ENCODE measurements at regions not wholly inside any gene's neighbourhood (a gene's known extent, or its start where the extent isn't known, plus 50 kb on each side); places are given as distances from the start of the nearest gene placed in this dataset.
A peak's percentile ranks its signal among the peaks of the same experiment; 100 is the strongest.
"Not testable (repeated sequence)": the region's sequence is repeated elsewhere in the genome, so short reads cannot be mapped to it uniquely, and the experiment has no call there.

GRCh38 chr5:71789746-71790145, 70.7 kb downstream of the CARTPT start:
- no peak overlapping the region for H2BK12ac ChIP-seq (ENCODE audit: low read length)
- no peak overlapping the region for H4K91ac ChIP-seq (ENCODE audit: low read depth, low read length, poor library complexity)
- H3K18ac ChIP-seq (ENCODE audit: low read length): peak overlapping the region; percentile 35
- H4K8ac ChIP-seq (ENCODE audit: low read depth, low read length): no peak overlapping the region
- no peaks in the 10 kb centered on the region for H3K79me1 ChIP-seq (ENCODE audit: low read depth, low read length)
- H2BK5ac ChIP-seq (ENCODE audit: low read length): no peak overlapping the region
- H3K4me2 ChIP-seq (ENCODE audit: insufficient read depth, low read length, poor library complexity, severe bottlenecking): no peak overlapping the region
- H2AFZ ChIP-seq (ENCODE audit: low read length): no peak overlapping the region
- no peak overlapping the region for H3K4ac ChIP-seq (ENCODE audit: low read length)
- peaks cover 0 to 3% of the 10 kb centered on the region in 2 donors for H3K9me3 ChIP-seq (replicated peaks in 1 of 2; ENCODE audit: control insufficient read depth in 2 of 2, insufficient read depth in 1 of 2, low read depth in 1 of 2, low read length in 2 of 2)
- no peak overlapping the region for H3K23ac ChIP-seq (ENCODE audit: low read depth, low read length, poor library complexity)
- H3K36me3 ChIP-seq (replicated peaks in 1 of 2; ENCODE audit: control insufficient read depth in 2 of 2, insufficient read depth in 2 of 2, low read length in 2 of 2): no peaks in the 10 kb centered on the region
- no peak overlapping the region for H3K9ac ChIP-seq (ENCODE audit: low read depth, low read length, poor library complexity)
- H3K4me3 ChIP-seq (ENCODE audit: low read length in 2 of 2): no peak overlapping the region
- no peak overlapping the region for H3K14ac ChIP-seq (ENCODE audit: low read length)
- no peak overlapping the region for H2BK120ac ChIP-seq (ENCODE audit: low read depth, low read length)
- no peak overlapping the region for H2BK15ac ChIP-seq (ENCODE audit: low read length)
- no peak overlapping the region for H3K27ac ChIP-seq (replicated peaks; ENCODE audit: low read length)
- H3K27me3 ChIP-seq (ENCODE audit: control insufficient read depth in 3 of 3, insufficient read depth in 3 of 3, low read depth in 1 of 3, low read length in 3 of 3): no peaks in the 10 kb centered on the region
- WGBS, 2 donors (ENCODE audit: extremely low coverage in 2 of 2, insufficient read length in 2 of 2, insufficient replicate concordance in 1 of 2): no CpG with 5 or more reads among the region's 4 CpGs
- no peak for DNase-seq (ENCODE audit: low spot score)
- H3K4me1 ChIP-seq (ENCODE audit: control insufficient read depth in 2 of 2, insufficient read depth in 1 of 2, low read depth in 1 of 2, low read length in 2 of 2): peaks cover 9 to 15% of the 10 kb centered on the region in 2 donors
- H2AK5ac ChIP-seq (ENCODE audit: low read depth, low read length): no peak overlapping the region

- H3K9me3 ChIP-seq (replicated peaks in 1 of 2; ENCODE audit: control insufficient read depth in 2 of 2, insufficient read depth in 1 of 2, low read depth in 1 of 2, low read length in 2 of 2): peaks cover 0 to 3% of the 10 kb centered on the region in 2 donors
- no peak overlapping the region for H3K9ac ChIP-seq (ENCODE audit: low read depth, low read length, poor library complexity)
- no peak overlapping the region for H3K4me2 ChIP-seq (ENCODE audit: insufficient read depth, low read length, poor library complexity, severe bottlenecking)
- no peak overlapping the region for H2BK12ac ChIP-seq (ENCODE audit: low read length)
- H2AFZ ChIP-seq (ENCODE audit: low read length): no peak overlapping the region
- no peak overlapping the region for H2BK15ac ChIP-seq (ENCODE audit: low read length)
- no peak overlapping the region for H2BK5ac ChIP-seq (ENCODE audit: low read length)
- no peaks in the 10 kb centered on the region for H3K27me3 ChIP-seq (ENCODE audit: control insufficient read depth in 3 of 3, insufficient read depth in 3 of 3, low read depth in 1 of 3, low read length in 3 of 3)
- no peak overlapping the region for H3K4me3 ChIP-seq (ENCODE audit: low read length in 2 of 2)
- H3K79me1 ChIP-seq (ENCODE audit: low read depth, low read length): no peaks in the 10 kb centered on the region
- no peak overlapping the region for H4K91ac ChIP-seq (ENCODE audit: low read depth, low read length, poor library complexity)
- no peak overlapping the region for H3K27ac ChIP-seq (replicated peaks; ENCODE audit: low read length)
- WGBS, 2 donors (ENCODE audit: extremely low coverage in 2 of 2, insufficient read length in 2 of 2, insufficient replicate concordance in 1 of 2): no CpG with 5 or more reads among the region's 7 CpGs
- no peak overlapping the region for H2AK5ac ChIP-seq (ENCODE audit: low read depth, low read length)
- H3K4ac ChIP-seq (ENCODE audit: low read length): no peak overlapping the region
- no peaks in the 10 kb centered on the region for H3K36me3 ChIP-seq (replicated peaks in 1 of 2; ENCODE audit: control insufficient read depth in 2 of 2, insufficient read depth in 2 of 2, low read length in 2 of 2)
- no peak overlapping the region for H3K23ac ChIP-seq (ENCODE audit: low read depth, low read length, poor library complexity)
- H3K14ac ChIP-seq (ENCODE audit: low read length): no peak overlapping the region
- no peak overlapping the region for H4K8ac ChIP-seq (ENCODE audit: low read depth, low read length)
- DNase-seq (ENCODE audit: low spot score): no peak
- no peak overlapping the region for H2BK120ac ChIP-seq (ENCODE audit: low read depth, low read length)
- peaks cover 9 to 15% of the 10 kb centered on the region in 2 donors for H3K4me1 ChIP-seq (ENCODE audit: control insufficient read depth in 2 of 2, insufficient read depth in 1 of 2, low read depth in 1 of 2, low read length in 2 of 2)
- H3K18ac ChIP-seq (ENCODE audit: low read length): peak overlapping the region; percentile 76
These were observed 71.4 kb downstream of the CARTPT start for GRCh38 chr5:71790433-71790832.

GRCh38 chr5:71792041-71792440, 73.0 kb downstream of the CARTPT start:
- not testable (repeated sequence) for H3K27me3 ChIP-seq (ENCODE audit: control insufficient read depth in 3 of 3, insufficient read depth in 3 of 3, low read depth in 1 of 3, low read length in 3 of 3)

GRCh38 chr5:71794061-71794695, 75.1 kb downstream of the CARTPT start:
- H3K9me3 ChIP-seq (replicated peaks in 1 of 2; ENCODE audit: control insufficient read depth in 2 of 2, insufficient read depth in 1 of 2, low read depth in 1 of 2, low read length in 2 of 2): peaks cover 0 to 1% of the 10 kb centered on the region in 2 donors

More at GRCh38 chr5:71792041-71792440, 73.0 kb downstream of the CARTPT start:
- H3K9ac ChIP-seq (ENCODE audit: low read depth, low read length, poor library complexity); H3K79me1 ChIP-seq (ENCODE audit: low read depth, low read length); H3K4me1 ChIP-seq (ENCODE audit: control insufficient read depth in 2 of 2, insufficient read depth in 1 of 2, low read depth in 1 of 2, low read length in 2 of 2); H2BK15ac ChIP-seq (ENCODE audit: low read length); H3K18ac ChIP-seq (ENCODE audit: low read length); H2BK12ac ChIP-seq (ENCODE audit: low read length); H4K8ac ChIP-seq (ENCODE audit: low read depth, low read length); H3K23ac ChIP-seq (ENCODE audit: low read depth, low read length, poor library complexity); DNase-seq (ENCODE audit: low spot score); H3K4ac ChIP-seq (ENCODE audit: low read length); H3K36me3 ChIP-seq (replicated peaks in 1 of 2; ENCODE audit: control insufficient read depth in 2 of 2, insufficient read depth in 2 of 2, low read length in 2 of 2); H4K91ac ChIP-seq (ENCODE audit: low read depth, low read length, poor library complexity); H2BK5ac ChIP-seq (ENCODE audit: low read length); H3K9me3 ChIP-seq (replicated peaks in 1 of 2; ENCODE audit: control insufficient read depth in 2 of 2, insufficient read depth in 1 of 2, low read depth in 1 of 2, low read length in 2 of 2); H3K4me2 ChIP-seq (ENCODE audit: insufficient read depth, low read length, poor library complexity, severe bottlenecking); H2AFZ ChIP-seq (ENCODE audit: low read length); H2AK5ac ChIP-seq (ENCODE audit: low read depth, low read length); H3K14ac ChIP-seq (ENCODE audit: low read length); H3K27ac ChIP-seq (replicated peaks; ENCODE audit: low read length); H2BK120ac ChIP-seq (ENCODE audit: low read depth, low read length); H3K4me3 ChIP-seq (ENCODE audit: low read length in 2 of 2): not testable (repeated sequence)
- no CpG with 5 or more reads among the region's 2 CpGs for WGBS, 2 donors (ENCODE audit: extremely low coverage in 2 of 2, insufficient read length in 2 of 2, insufficient replicate concordance in 1 of 2)

More at GRCh38 chr5:71794061-71794695, 75.1 kb downstream of the CARTPT start:
- no peaks in the 10 kb centered on the region for H3K27me3 ChIP-seq (ENCODE audit: control insufficient read depth in 3 of 3, insufficient read depth in 3 of 3, low read depth in 1 of 3, low read length in 3 of 3)
- no peak overlapping the region for H2BK5ac ChIP-seq (ENCODE audit: low read length)
- H4K91ac ChIP-seq (ENCODE audit: low read depth, low read length, poor library complexity): no peak overlapping the region
- no peak overlapping the region for H3K4me3 ChIP-seq (ENCODE audit: low read length in 2 of 2)
- no peak for DNase-seq (ENCODE audit: low spot score)
- H3K18ac ChIP-seq (ENCODE audit: low read length): no peak overlapping the region
- H2BK15ac ChIP-seq (ENCODE audit: low read length): no peak overlapping the region
- H3K79me1 ChIP-seq (ENCODE audit: low read depth, low read length): no peaks in the 10 kb centered on the region
- WGBS, 2 donors (ENCODE audit: extremely low coverage in 2 of 2, insufficient read length in 2 of 2, insufficient replicate concordance in 1 of 2): no CpG with 5 or more reads among the region's 37 CpGs
- no peak overlapping the region for H3K4ac ChIP-seq (ENCODE audit: low read length)
- H2BK120ac ChIP-seq (ENCODE audit: low read depth, low read length): no peak overlapping the region
- no peak overlapping the region for H2AFZ ChIP-seq (ENCODE audit: low read length)
- no peaks in the 10 kb centered on the region for H3K36me3 ChIP-seq (replicated peaks in 1 of 2; ENCODE audit: control insufficient read depth in 2 of 2, insufficient read depth in 2 of 2, low read length in 2 of 2)
- no peak overlapping the region for H3K27ac ChIP-seq (replicated peaks; ENCODE audit: low read length)
- H3K14ac ChIP-seq (ENCODE audit: low read length): no peak overlapping the region
- no peak overlapping the region for H2AK5ac ChIP-seq (ENCODE audit: low read depth, low read length)
- H3K4me1 ChIP-seq (ENCODE audit: control insufficient read depth in 2 of 2, insufficient read depth in 1 of 2, low read depth in 1 of 2, low read length in 2 of 2): peaks cover 0 to 4% of the 10 kb centered on the region in 2 donors
- H3K23ac ChIP-seq (ENCODE audit: low read depth, low read length, poor library complexity): no peak overlapping the region
- no peak overlapping the region for H3K4me2 ChIP-seq (ENCODE audit: insufficient read depth, low read length, poor library complexity, severe bottlenecking)
- H3K9ac ChIP-seq (ENCODE audit: low read depth, low read length, poor library complexity): no peak overlapping the region
- H4K8ac ChIP-seq (ENCODE audit: low read depth, low read length): no peak overlapping the region
- H2BK12ac ChIP-seq (ENCODE audit: low read length): no peak overlapping the region
